Osteocyte (in vitro differentiated cells): ENCODE measurements at regions not wholly inside any gene's neighbourhood (a gene's known extent, or its start where the extent isn't known, plus 50 kb on each side); places are given as distances from the start of the nearest gene placed in this dataset.

Source experiments
- DNase-seq: peaks from one replicate; pipeline ENCODE4 v3.0.0; 2021; ENCODE audit warnings: mixed read lengths; ENCODE audit not compliant: unreplicated experiment; ENCODE audit errors: extremely low spot score
- H3K27ac Mint-ChIP-seq: one replicate; pipeline ENCODE4 v1.8.0; 2021; ENCODE audit warnings: mild to moderate bottlenecking, mixed read lengths; ENCODE audit not compliant: unreplicated experiment
- H3K27me3 Mint-ChIP-seq: one replicate; pipeline ENCODE4 v1.8.0; 2021; ENCODE audit warnings: mixed read lengths; ENCODE audit not compliant: unreplicated experiment
- H3K36me3 Mint-ChIP-seq: one replicate; pipeline ENCODE4 v1.8.0; 2021; ENCODE audit warnings: mixed read lengths; ENCODE audit not compliant: unreplicated experiment
- H3K4me1 Mint-ChIP-seq: one replicate; pipeline ENCODE4 v1.8.0; 2021; ENCODE audit warnings: mixed read lengths; ENCODE audit not compliant: unreplicated experiment
- H3K4me3 Mint-ChIP-seq: one replicate; pipeline ENCODE4 v1.8.0; 2021; ENCODE audit warnings: mild to moderate bottlenecking, moderate library complexity, mixed read lengths; ENCODE audit not compliant: unreplicated experiment
- H3K9me3 Mint-ChIP-seq: one replicate; pipeline ENCODE4 v1.8.0; 2021; ENCODE audit warnings: mixed read lengths; ENCODE audit not compliant: unreplicated experiment
- CTCF ChIP-seq: fragments of 200-600 bp; sonication (generic); IDR thresholded peaks from 2 replicates; pipeline ENCODE4 v1.5.0; 2021; ENCODE audit warnings: antibody characterized with exemption, mild to moderate bottlenecking, moderate library complexity

DNA sequence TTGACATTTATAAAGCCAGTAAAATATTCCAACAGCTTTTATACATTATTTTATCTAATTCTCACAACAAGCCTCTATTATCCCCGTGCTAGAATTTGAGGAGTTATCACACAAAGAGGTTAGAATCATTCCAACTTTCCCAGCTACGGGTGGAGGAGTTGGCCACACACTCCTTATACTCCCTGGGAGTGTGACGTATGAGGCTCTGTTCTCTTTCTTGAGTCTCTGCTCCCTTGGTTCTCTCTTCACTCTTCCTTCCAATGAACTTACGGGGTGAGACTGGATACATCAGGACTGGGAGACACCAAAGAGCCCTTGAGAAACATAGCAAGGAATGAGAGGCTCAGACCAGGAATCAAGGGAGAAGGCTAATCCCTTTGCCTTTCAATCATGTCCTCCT, 185.6 kb upstream of the TAB2 start:
- DNase-seq, result no peak
- Mint-ChIP-seq H3K4me1 (peaks cover 19% of the 10 kb centered on the region), H3K4me3 (no peak overlapping the region), H3K36me3 (no peaks in the 10 kb centered on the region), H3K9me3 (no peaks in the 10 kb centered on the region), H3K27ac (no peak overlapping the region), H3K27me3 (no peaks in the 10 kb centered on the region)
- TF ChIP-seq CTCF, result no peak

DNA sequence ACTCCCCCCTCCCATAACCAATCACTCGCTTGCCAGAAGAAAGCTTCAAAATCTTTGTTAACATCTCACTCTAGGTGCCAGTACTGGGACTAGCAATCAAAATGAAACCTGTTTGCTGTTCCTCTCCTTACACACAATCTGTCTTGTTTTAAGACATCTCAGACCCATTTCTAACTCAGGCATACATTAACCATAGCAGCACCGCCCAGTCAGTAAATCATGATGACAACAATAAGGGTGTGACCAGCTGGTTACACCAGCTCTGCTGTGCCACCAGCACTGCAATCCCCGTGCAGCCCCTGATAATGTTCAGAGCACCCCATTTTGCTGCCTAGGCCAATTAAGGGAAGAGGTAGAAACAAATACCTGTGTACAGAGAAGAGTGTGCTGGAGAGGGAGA, 185.2 kb upstream of the TAB2 start:
- Mint-ChIP-seq H3K36me3 (no peaks in the 10 kb centered on the region), H3K4me3 (no peak overlapping the region), H3K4me1 (peaks cover 14% of the 10 kb centered on the region), H3K27ac (no peak overlapping the region), H3K27me3 (no peaks in the 10 kb centered on the region), H3K9me3 (no peaks in the 10 kb centered on the region)
- TF ChIP-seq CTCF, result no peak
- DNase-seq, result no peak

DNA sequence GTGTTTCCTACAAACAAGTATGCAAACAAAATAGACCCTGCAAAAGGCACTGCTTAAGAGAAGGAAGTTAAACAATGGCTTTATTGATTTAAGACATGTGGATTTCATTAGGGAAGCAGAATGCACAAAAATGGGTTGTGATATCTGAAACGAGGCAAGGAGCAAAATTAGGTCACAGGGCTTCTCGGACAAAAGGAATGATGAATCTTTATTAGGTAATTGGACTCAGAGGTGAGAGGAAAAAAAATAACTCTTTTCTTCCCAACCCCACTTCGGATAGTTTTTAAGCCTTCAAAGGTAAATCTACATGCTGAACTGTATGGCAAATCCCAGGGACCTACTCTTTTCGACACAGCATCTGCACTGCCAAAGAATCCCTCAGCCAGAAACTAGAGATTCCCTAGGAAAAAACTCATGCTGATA, 183.0 kb upstream of the TAB2 start:
- DNase-seq, result no peak
- no peak overlapping the region for H3K27ac Mint-ChIP-seq
- H3K36me3 Mint-ChIP-seq, result no peaks in the 10 kb centered on the region
- H3K9me3 Mint-ChIP-seq, result no peaks in the 10 kb centered on the region
- peaks cover 11% of the 10 kb centered on the region for H3K4me1 Mint-ChIP-seq
- no peak for TF ChIP-seq CTCF
- H3K27me3 Mint-ChIP-seq, result no peaks in the 10 kb centered on the region
- H3K4me3 Mint-ChIP-seq, result no peak overlapping the region

- Mint-ChIP-seq H3K27ac (no peak overlapping the region), H3K4me3 (no peak overlapping the region), H3K9me3 (no peaks in the 10 kb centered on the region), H3K4me1 (peaks cover 22% of the 10 kb centered on the region), H3K36me3 (no peaks in the 10 kb centered on the region), H3K27me3 (peaks cover 3% of the 10 kb centered on the region)
- TF ChIP-seq CTCF, result no peak
- DNase-seq, result no peak
Observed at GRCh38 chr6:149135809-149136208, 181.7 kb upstream of the TAB2 start.

- Mint-ChIP-seq H3K4me3 (no peak overlapping the region), H3K27ac (no peak overlapping the region), H3K4me1 (peaks cover 22% of the 10 kb centered on the region), H3K27me3 (peaks cover 3% of the 10 kb centered on the region), H3K9me3 (no peaks in the 10 kb centered on the region), H3K36me3 (no peaks in the 10 kb centered on the region)
- no peak for TF ChIP-seq CTCF
- DNase-seq, result no peak
Observed at GRCh38 chr6:149136273-149136912, 181.1 kb upstream of the TAB2 start.
